NB4 (cell line): ENCODE measurements at regions not wholly inside any gene's neighbourhood (a gene's known extent, or its start where the extent isn't known, plus 50 kb on each side); places are given as distances from the start of the nearest gene placed in this dataset.
A peak's percentile ranks its signal among the peaks of the same experiment; 100 is the strongest.

Experiments used
- DNase-seq: peaks from one replicate; pipeline ENCODE4 v3.0.0; 2010; ENCODE audit warnings: low read depth
- H3K4me3 ChIP-seq: one replicate; pipeline ENCODE4 v1.5.1; 2011; ENCODE audit warnings: mild to moderate bottlenecking, low read depth, low read length, moderate library complexity
- MYC ChIP-seq: IDR thresholded peaks from 2 replicates; pipeline ENCODE4 v1.6.1; 2011; ENCODE audit warnings: low read depth, low read length
- POLR2A ChIP-seq: IDR thresholded peaks from 2 replicates; pipeline ENCODE4 v1.6.1; 2011; ENCODE audit warnings: mild to moderate bottlenecking; ENCODE audit not compliant: insufficient read length; ENCODE audit errors: extremely low read depth
- TF ChIP-seq, protein P1 (sequence below): IDR thresholded peaks from one replicate; pipeline ENCODE4 v1.5.1; 2012; ENCODE audit warnings: low read depth, low read length
- TF ChIP-seq, protein P2 (sequence below): IDR thresholded peaks from 2 replicates; pipeline ENCODE4 v1.6.1; 2011; ENCODE audit warnings: low read depth, low read length

DNA sequence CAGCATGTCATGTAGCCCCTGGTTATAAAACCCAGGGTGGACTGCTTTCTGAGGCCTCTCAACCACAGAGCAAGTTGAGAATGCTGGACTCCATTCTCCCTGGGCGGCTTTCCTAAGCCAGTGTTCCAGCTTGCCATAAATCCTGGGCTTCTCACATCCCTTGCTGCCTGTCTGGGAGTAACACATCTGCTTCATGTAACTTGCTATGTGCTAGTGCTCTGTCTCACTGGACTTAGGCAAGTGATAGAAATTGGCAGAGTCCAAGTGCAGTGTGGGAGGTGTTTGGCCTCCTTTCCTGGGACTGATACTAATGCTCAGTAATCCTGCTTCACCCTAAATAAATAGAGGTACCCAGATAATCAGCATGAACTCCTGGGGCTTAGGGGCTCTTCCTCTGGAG, 277.1 kb upstream of the POM121L12 start:
- TF ChIP-seq POLR2A = no peak
- no peak for TF ChIP-seq MYC
- TF ChIP-seq, protein P1, sequence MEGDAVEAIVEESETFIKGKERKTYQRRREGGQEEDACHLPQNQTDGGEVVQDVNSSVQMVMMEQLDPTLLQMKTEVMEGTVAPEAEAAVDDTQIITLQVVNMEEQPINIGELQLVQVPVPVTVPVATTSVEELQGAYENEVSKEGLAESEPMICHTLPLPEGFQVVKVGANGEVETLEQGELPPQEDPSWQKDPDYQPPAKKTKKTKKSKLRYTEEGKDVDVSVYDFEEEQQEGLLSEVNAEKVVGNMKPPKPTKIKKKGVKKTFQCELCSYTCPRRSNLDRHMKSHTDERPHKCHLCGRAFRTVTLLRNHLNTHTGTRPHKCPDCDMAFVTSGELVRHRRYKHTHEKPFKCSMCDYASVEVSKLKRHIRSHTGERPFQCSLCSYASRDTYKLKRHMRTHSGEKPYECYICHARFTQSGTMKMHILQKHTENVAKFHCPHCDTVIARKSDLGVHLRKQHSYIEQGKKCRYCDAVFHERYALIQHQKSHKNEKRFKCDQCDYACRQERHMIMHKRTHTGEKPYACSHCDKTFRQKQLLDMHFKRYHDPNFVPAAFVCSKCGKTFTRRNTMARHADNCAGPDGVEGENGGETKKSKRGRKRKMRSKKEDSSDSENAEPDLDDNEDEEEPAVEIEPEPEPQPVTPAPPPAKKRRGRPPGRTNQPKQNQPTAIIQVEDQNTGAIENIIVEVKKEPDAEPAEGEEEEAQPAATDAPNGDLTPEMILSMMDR = no peak
- TF ChIP-seq, protein P2, sequence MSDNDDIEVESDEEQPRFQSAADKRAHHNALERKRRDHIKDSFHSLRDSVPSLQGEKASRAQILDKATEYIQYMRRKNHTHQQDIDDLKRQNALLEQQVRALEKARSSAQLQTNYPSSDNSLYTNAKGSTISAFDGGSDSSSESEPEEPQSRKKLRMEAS = no peak
- no peak for DNase-seq
- H3K4me3 ChIP-seq = no peak overlapping the region

DNA sequence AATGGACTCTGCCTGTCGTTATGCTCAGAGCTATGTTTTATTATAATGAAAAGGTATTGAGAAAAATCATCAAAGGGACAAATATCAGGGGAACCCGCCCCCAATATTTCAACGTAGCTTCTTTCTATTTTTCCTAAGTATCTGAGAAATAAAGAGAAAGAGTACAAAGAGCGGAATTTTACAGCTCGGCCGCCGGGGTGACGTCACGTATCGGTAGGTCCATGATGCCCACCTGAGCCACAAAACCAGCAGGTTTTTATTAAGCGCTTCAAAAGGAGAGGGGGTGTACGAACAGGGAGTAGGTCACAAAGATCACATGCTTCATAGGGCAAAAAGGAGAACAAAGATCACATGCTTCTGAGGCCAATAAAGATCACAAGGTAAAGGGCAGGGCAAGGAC, 281.6 kb upstream of the POM121L12 start:
- DNase-seq = no peak
- no peak overlapping the region for H3K4me3 ChIP-seq
- TF ChIP-seq POLR2A = no peak
- TF ChIP-seq MYC = no peak
- TF ChIP-seq, protein P1 = no peak
- TF ChIP-seq, protein P2 = no peak

DNA sequence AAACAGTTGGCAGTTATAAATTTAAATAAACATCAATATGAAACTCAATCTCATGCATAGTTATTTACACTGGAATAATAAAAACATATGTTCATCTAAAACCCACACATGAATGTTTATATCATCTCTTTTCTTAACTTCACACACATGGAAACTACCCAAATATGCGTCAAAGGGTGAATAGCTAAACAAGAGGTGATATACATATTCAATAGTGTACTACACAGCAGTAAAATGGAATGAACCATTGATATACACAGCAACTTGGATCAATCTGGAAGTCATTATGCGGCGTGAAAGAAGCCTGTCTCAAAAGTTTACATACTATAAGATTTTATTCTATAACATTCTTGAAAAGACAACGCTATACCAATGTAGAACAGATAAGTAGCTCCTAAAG, 282.5 kb upstream of the POM121L12 start:
- TF ChIP-seq POLR2A = no peak
- TF ChIP-seq, protein P1 = no peak
- TF ChIP-seq MYC = no peak
- TF ChIP-seq, protein P2 = no peak
- no peak for DNase-seq

DNA sequence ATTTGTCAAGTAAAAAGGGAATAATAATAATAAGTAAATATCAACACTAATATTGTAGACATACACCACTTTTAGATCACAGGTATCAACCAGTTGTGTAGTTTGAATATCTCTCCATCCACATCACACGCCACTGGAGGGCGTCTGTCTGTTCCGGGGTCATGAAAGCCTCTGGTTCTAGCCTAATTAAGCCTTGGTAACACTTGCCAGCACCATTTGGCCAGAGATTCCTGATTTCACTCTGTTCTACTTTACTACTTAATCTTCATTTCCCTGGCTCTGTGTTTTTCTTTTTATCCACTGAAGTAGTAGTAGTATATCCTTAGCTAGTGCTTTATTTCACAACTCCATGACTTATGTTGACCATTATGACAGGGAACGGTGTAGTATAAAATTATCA, 285.6 kb upstream of the POM121L12 start:
- no peak for TF ChIP-seq POLR2A
- TF ChIP-seq, protein P1 = peak; percentile 55
- no peak overlapping the region for H3K4me3 ChIP-seq
- peak; percentile 30 for DNase-seq

More for the DNA sequence above, 282.5 kb upstream of the POM121L12 start:
- no peak overlapping the region for H3K4me3 ChIP-seq

DNA sequence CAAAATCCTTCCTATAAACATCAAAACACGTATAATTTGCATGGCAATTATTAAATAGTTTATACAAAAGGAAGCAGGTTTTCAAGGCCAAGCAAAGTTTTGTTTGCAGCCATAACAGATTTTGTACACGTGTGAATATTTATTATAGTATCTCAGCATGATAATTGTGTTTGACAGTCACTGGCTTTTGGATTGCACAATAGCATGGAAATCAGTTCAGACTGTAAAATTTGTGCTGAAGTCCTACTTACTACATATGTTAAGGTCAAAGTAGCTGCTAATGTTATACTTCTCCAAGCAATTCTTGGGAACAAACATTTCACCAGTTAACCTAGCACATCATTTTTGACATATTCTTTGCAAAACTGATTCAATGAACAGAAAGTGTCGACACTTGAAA, 287.6 kb upstream of the POM121L12 start:
- DNase-seq = no peak
- TF ChIP-seq, protein P2 = no peak
- TF ChIP-seq, protein P1 = no peak
- TF ChIP-seq MYC (no peak), POLR2A (no peak)
- H3K4me3 ChIP-seq = no peak overlapping the region

DNA sequence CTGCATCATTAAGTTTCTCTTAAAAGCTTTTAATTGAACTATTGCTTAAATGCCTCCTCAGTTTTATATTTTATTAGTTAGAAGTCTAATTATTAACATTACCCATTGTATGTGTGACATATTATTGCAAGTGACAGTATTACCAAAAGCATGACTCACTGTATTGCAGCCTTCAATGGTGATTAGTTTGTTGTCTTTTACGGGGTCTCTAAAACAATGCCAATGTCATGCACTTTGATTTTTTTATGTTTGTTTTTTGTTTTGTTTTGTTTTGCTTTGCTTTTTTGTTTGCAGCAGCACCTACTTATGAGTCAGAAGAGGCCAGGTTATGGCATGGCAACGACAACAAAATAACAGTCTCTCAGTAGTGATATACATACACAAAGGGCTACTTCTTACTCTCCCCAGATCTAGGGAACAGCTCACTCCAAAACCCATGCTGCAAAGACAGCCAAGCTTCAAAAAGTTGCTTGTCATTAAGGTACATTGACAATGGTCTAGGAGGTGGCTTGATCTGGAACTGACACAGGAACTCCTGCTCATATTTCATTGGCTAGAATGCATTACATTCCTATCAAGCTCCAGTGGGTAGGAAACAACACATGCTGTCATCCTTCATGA, 293.7 kb upstream of the POM121L12 start:
- TF ChIP-seq MYC = no peak
- TF ChIP-seq, protein P1 = no peak
- TF ChIP-seq, protein P2 = no peak
- no peak for TF ChIP-seq POLR2A

More for the DNA sequence above, 293.7 kb upstream of the POM121L12 start:
- no peak for DNase-seq
- H3K4me3 ChIP-seq = no peak overlapping the region
